Neural cell (in vitro differentiated cells): ENCODE measurements at regions not wholly inside any gene's neighbourhood (a gene's known extent, or its start where the extent isn't known, plus 50 kb on each side); places are given as distances from the start of the nearest gene placed in this dataset.

Source experiments
- H2AFZ ChIP-seq: fragments of 200-600, 300-800 bp; sonication (generic), shearing (Covaris generic); 2 replicates; pipeline ENCODE4 v1.6.0; 2014; ENCODE audit warnings: low read depth, mild to moderate bottlenecking, antibody characterized with exemption, low read length, moderate library complexity
- H3F3A ChIP-seq: fragments of 200-600 bp; shearing (Covaris generic); 2 replicates; pipeline ENCODE4 v1.6.1; 2016; ENCODE audit warnings: mild to moderate bottlenecking, moderate library complexity, mixed read lengths, antibody characterized with exemption, low read length; ENCODE audit not compliant: insufficient read depth, poor library complexity, severe bottlenecking
- H3K27ac ChIP-seq: fragments of 200-600, 300-800 bp; sonication (generic), shearing (Covaris generic); 2 replicates; pipeline ENCODE4 v1.5.1; 2014; ENCODE audit warnings: mild to moderate bottlenecking, low read length, moderate library complexity
- H3K27me3 ChIP-seq: fragments of 300-800, 200-600 bp; sonication (generic), shearing (Covaris generic); 2 replicates; pipeline ENCODE4 v1.6.0; 2014; ENCODE audit warnings: mild to moderate bottlenecking, low read depth, low read length, moderate library complexity; ENCODE audit not compliant: insufficient read depth
- H3K36me3 ChIP-seq: fragments of 300-800, 200-600 bp; sonication (generic), shearing (Covaris generic); 2 replicates; pipeline ENCODE4 v1.5.1; 2014; ENCODE audit warnings: mild to moderate bottlenecking, antibody characterized with exemption, low read length, moderate library complexity; ENCODE audit not compliant: insufficient read depth
- H3K4me2 ChIP-seq: fragments of 300-800, 200-600 bp; sonication (generic), shearing (Covaris generic); 2 replicates; pipeline ENCODE4 v1.6.0; 2014; ENCODE audit warnings: mild to moderate bottlenecking, low read length
- H3K4me3 ChIP-seq: fragments of 300-800, 200-600 bp; sonication (generic), shearing (Covaris generic); 2 replicates; pipeline ENCODE4 v1.5.1; 2014; ENCODE audit warnings: mild to moderate bottlenecking, low read length, moderate library complexity
- H3K79me2 ChIP-seq: fragments of 200-600 bp; shearing (Covaris generic); replicated peaks from 2 replicates; pipeline ENCODE4 v1.6.0; 2014; ENCODE audit warnings: mild to moderate bottlenecking, low read length, moderate library complexity; ENCODE audit not compliant: insufficient read depth
- H3K9ac ChIP-seq: fragments of 300-800, 200-600 bp; sonication (generic), shearing (Covaris generic); 2 replicates; pipeline ENCODE4 v1.6.1; 2016; ENCODE audit warnings: mild to moderate bottlenecking, low read length, mixed read lengths
- H3K9me2 ChIP-seq: fragments of 200-600 bp; shearing (Covaris generic); 2 replicates; pipeline ENCODE4 v1.6.1; 2016; ENCODE audit warnings: mild to moderate bottlenecking, low read length, mixed read lengths; ENCODE audit not compliant: insufficient read depth
- H3K9me3 ChIP-seq: fragments of 200-600, 300-800 bp; sonication (generic), shearing (Covaris generic); 2 replicates; pipeline ENCODE4 v1.6.1; 2016; ENCODE audit warnings: mild to moderate bottlenecking, mixed run types, low read length, moderate library complexity, mixed read lengths
- H4K20me1 ChIP-seq: fragments of 200-600 bp; shearing (Covaris generic); 2 replicates; pipeline ENCODE4 v1.6.1; 2016; ENCODE audit warnings: mild to moderate bottlenecking, mixed run types; ENCODE audit not compliant: insufficient read depth
- CTCF ChIP-seq: fragments of 450-650 bp; IDR thresholded peaks from 2 replicates; pipeline ENCODE4 v1.5.1; 2014; ENCODE audit warnings: antibody characterized with exemption, mild to moderate bottlenecking, moderate library complexity; ENCODE audit not compliant: poor library complexity, severe bottlenecking
- EP300 ChIP-seq: fragments of 450-650 bp; conservative IDR thresholded peaks from 2 replicates; pipeline ENCODE4 v1.6.1; 2014; ENCODE audit warnings: antibody characterized with exemption, mild to moderate bottlenecking, moderate library complexity; ENCODE audit not compliant: poor library complexity, severe bottlenecking
- EZH2 ChIP-seq: fragments of 200-600, 300-800 bp; shearing (Covaris generic), sonication (generic); IDR thresholded peaks from 2 replicates; pipeline ENCODE4 v1.6.1; 2014; ENCODE audit warnings: antibody characterized with exemption, low read length, borderline replicate concordance, mild to moderate bottlenecking; ENCODE audit not compliant: insufficient read depth, poor library complexity, severe bottlenecking
- MXI1 ChIP-seq: fragments of 450-650 bp; conservative IDR thresholded peaks from 2 replicates; pipeline ENCODE4 v1.6.1; 2014; ENCODE audit warnings: antibody characterized with exemption, mild to moderate bottlenecking; ENCODE audit not compliant: poor library complexity, severe bottlenecking
- POLR2AphosphoS5 ChIP-seq: IDR thresholded peaks from 2 replicates; pipeline ENCODE4 v1.6.1; 2012
- RAD21 ChIP-seq: fragments of 450-650 bp; conservative IDR thresholded peaks from 2 replicates; pipeline ENCODE4 v1.6.1; 2014; ENCODE audit warnings: antibody characterized with exemption, mild to moderate bottlenecking, moderate library complexity
- REST ChIP-seq: IDR thresholded peaks from 2 replicates; pipeline ENCODE4 v1.6.1; 2012; ENCODE audit warnings: borderline replicate concordance
- SMC3 ChIP-seq: fragments of 450-650 bp; conservative IDR thresholded peaks from 2 replicates; pipeline ENCODE4 v1.6.1; 2014; ENCODE audit warnings: antibody characterized with exemption, mild to moderate bottlenecking, moderate library complexity; ENCODE audit not compliant: poor library complexity
- TAF1 ChIP-seq: IDR thresholded peaks from 2 replicates; pipeline ENCODE4 v1.6.1; 2012; ENCODE audit warnings: low read depth

GRCh38 chr9:88723751-88724150 is 188.8 kb downstream of the NXNL2 start:
- Histone ChIP-seq H3K27ac (no peak overlapping the region), H3K4me3 (no peak overlapping the region), H3K9ac (no peak overlapping the region), H3K36me3 (no peaks in the 10 kb centered on the region), H3K4me2 (no peak overlapping the region), H3K27me3 (no peaks in the 10 kb centered on the region), H2AFZ (no peak overlapping the region), H3K79me2 (no peaks in the 10 kb centered on the region), H3F3A (no peaks in the 10 kb centered on the region), H3K9me2 (no peaks in the 10 kb centered on the region), H3K9me3 (no peaks in the 10 kb centered on the region), H4K20me1 (no peaks in the 10 kb centered on the region)
- TF ChIP-seq TAF1 (no peak), EP300 (no peak), SMC3 (no peak), POLR2AphosphoS5 (no peak), EZH2 (no peak), MXI1 (no peak), CTCF (no peak), REST (no peak), RAD21 (no peak)

- Histone ChIP-seq H3K9me3 (no peaks in the 10 kb centered on the region), H3K9me2 (no peaks in the 10 kb centered on the region), H3K4me2 (no peak overlapping the region), H3K27ac (no peak overlapping the region), H3K36me3 (no peaks in the 10 kb centered on the region), H3K79me2 (no peaks in the 10 kb centered on the region), H2AFZ (no peak overlapping the region), H3F3A (no peaks in the 10 kb centered on the region), H4K20me1 (no peaks in the 10 kb centered on the region), H3K9ac (no peak overlapping the region), H3K27me3 (no peaks in the 10 kb centered on the region), H3K4me3 (no peak overlapping the region)
- no peak for TF ChIP-seq MXI1
- no peak for TF ChIP-seq TAF1
- TF ChIP-seq EP300 = no peak
- TF ChIP-seq CTCF = no peak
Observed at GRCh38 chr9:88724331-88724730, 189.4 kb downstream of the NXNL2 start.
